ENCODE measurements at regions not wholly inside any gene's neighbourhood (a gene's known extent, or its start where the extent isn't known, plus 50 kb on each side); places are given as distances from the start of the nearest gene placed in this dataset.

GRCh38 chr5:101897914-101898313, 398.2 kb downstream of the SLCO4C1 start:
- Histone ChIP-seq H3K27me3 (ENCODE audit: insufficient read depth, poor library complexity, severe bottlenecking) (no peaks in the 10 kb centered on the region), H3K4me3 (replicated peaks; ENCODE audit: insufficient read depth, low read length) (no peak overlapping the region), H3K27ac (replicated peaks) (no peak overlapping the region)
- TF ChIP-seq GABPA (IDR thresholded peaks at IDR 0.05; ENCODE audit: low read depth) (no peak), SPI1 (IDR thresholded peaks at IDR 0.05; ENCODE audit: borderline replicate concordance, low read depth) (no peak), POLR2AphosphoS5 (IDR thresholded peaks at IDR 0.05; ENCODE audit: low read depth) (no peak)
- TF ChIP-seq, protein P1, sequence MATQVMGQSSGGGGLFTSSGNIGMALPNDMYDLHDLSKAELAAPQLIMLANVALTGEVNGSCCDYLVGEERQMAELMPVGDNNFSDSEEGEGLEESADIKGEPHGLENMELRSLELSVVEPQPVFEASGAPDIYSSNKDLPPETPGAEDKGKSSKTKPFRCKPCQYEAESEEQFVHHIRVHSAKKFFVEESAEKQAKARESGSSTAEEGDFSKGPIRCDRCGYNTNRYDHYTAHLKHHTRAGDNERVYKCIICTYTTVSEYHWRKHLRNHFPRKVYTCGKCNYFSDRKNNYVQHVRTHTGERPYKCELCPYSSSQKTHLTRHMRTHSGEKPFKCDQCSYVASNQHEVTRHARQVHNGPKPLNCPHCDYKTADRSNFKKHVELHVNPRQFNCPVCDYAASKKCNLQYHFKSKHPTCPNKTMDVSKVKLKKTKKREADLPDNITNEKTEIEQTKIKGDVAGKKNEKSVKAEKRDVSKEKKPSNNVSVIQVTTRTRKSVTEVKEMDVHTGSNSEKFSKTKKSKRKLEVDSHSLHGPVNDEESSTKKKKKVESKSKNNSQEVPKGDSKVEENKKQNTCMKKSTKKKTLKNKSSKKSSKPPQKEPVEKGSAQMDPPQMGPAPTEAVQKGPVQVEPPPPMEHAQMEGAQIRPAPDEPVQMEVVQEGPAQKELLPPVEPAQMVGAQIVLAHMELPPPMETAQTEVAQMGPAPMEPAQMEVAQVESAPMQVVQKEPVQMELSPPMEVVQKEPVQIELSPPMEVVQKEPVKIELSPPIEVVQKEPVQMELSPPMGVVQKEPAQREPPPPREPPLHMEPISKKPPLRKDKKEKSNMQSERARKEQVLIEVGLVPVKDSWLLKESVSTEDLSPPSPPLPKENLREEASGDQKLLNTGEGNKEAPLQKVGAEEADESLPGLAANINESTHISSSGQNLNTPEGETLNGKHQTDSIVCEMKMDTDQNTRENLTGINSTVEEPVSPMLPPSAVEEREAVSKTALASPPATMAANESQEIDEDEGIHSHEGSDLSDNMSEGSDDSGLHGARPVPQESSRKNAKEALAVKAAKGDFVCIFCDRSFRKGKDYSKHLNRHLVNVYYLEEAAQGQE (IDR thresholded peaks at IDR 0.05; ENCODE audit: insufficient replicate concordance, low read depth) = no peak
- TF ChIP-seq, protein P2, sequence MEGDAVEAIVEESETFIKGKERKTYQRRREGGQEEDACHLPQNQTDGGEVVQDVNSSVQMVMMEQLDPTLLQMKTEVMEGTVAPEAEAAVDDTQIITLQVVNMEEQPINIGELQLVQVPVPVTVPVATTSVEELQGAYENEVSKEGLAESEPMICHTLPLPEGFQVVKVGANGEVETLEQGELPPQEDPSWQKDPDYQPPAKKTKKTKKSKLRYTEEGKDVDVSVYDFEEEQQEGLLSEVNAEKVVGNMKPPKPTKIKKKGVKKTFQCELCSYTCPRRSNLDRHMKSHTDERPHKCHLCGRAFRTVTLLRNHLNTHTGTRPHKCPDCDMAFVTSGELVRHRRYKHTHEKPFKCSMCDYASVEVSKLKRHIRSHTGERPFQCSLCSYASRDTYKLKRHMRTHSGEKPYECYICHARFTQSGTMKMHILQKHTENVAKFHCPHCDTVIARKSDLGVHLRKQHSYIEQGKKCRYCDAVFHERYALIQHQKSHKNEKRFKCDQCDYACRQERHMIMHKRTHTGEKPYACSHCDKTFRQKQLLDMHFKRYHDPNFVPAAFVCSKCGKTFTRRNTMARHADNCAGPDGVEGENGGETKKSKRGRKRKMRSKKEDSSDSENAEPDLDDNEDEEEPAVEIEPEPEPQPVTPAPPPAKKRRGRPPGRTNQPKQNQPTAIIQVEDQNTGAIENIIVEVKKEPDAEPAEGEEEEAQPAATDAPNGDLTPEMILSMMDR (IDR thresholded peaks at IDR 0.05; ENCODE audit: insufficient read depth, low read length) = no peak
- no peak for DNase-seq (ENCODE audit: low read depth in 1 of 2, low spot score in 1 of 2)

DNA sequence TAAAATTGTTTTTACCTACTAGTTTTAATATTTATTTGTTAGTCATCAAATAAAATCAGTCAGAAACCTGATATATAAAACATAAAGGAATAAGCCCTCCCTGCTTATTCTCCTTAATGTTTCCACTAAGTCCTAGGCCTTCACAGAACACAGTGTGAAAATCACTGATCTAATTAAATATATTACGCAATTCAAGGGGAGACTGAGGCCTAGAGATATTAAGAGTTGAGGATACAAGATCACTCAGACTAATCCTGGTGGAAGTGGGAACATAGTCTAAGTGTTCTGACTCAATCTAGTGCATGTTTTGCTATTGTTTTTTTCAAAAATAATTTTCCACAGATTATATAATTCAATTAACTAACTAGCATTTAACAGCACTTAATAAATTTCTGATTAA, 401.1 kb downstream of the SLCO4C1 start:
- Histone ChIP-seq H3K27me3 (ENCODE audit: insufficient read depth, poor library complexity, severe bottlenecking) (no peaks in the 10 kb centered on the region), H3K4me3 (replicated peaks; ENCODE audit: insufficient read depth, low read length) (no peak overlapping the region), H3K27ac (replicated peaks) (no peak overlapping the region)
- no peak for DNase-seq (ENCODE audit: low read depth in 1 of 2, low spot score in 1 of 2)
- TF ChIP-seq SPI1 (IDR thresholded peaks at IDR 0.05; ENCODE audit: borderline replicate concordance, low read depth) (no peak), POLR2AphosphoS5 (IDR thresholded peaks at IDR 0.05; ENCODE audit: low read depth) (no peak), GABPA (IDR thresholded peaks at IDR 0.05; ENCODE audit: low read depth) (no peak)
- TF ChIP-seq, protein P2 (IDR thresholded peaks at IDR 0.05; ENCODE audit: insufficient read depth, low read length) = no peak
- TF ChIP-seq, protein P1 (IDR thresholded peaks at IDR 0.05; ENCODE audit: insufficient replicate concordance, low read depth) = no peak

- Histone ChIP-seq H3K4me3 (replicated peaks; ENCODE audit: insufficient read depth, low read length) (no peak overlapping the region), H3K27ac (replicated peaks) (no peak overlapping the region), H3K27me3 (ENCODE audit: insufficient read depth, poor library complexity, severe bottlenecking) (no peaks in the 10 kb centered on the region)
- no peak for DNase-seq (ENCODE audit: low read depth in 1 of 2, low spot score in 1 of 2)
- TF ChIP-seq, protein P2 (IDR thresholded peaks at IDR 0.05; ENCODE audit: insufficient read depth, low read length) = no peak
- TF ChIP-seq, protein P1 (IDR thresholded peaks at IDR 0.05; ENCODE audit: insufficient replicate concordance, low read depth) = no peak
- TF ChIP-seq GABPA (IDR thresholded peaks at IDR 0.05; ENCODE audit: low read depth) (no peak), POLR2AphosphoS5 (IDR thresholded peaks at IDR 0.05; ENCODE audit: low read depth) (no peak), SPI1 (IDR thresholded peaks at IDR 0.05; ENCODE audit: borderline replicate concordance, low read depth) (no peak)
Observed at GRCh38 chr5:101878190-101878589, 417.9 kb downstream of the SLCO4C1 start.
